Cerebellar cortex (tissue), 1 donor: ENCODE measurements at regions not wholly inside any gene's neighbourhood (a gene's known extent, or its start where the extent isn't known, plus 50 kb on each side); places are given as distances from the start of the nearest gene placed in this dataset.

Source experiments
- DNase-seq: peaks from one replicate; pipeline ENCODE4 v3.0.0-alpha.2; 2015; ENCODE audit warnings: low spot score

- no peak for DNase-seq
Observed at GRCh38 chr12:124411953-124412645, 117.2 kb downstream of the RFLNA start.

- DNase-seq = peak; percentile 45
Observed at GRCh38 chr12:124411281-124411878, 116.5 kb downstream of the RFLNA start.

DNA sequence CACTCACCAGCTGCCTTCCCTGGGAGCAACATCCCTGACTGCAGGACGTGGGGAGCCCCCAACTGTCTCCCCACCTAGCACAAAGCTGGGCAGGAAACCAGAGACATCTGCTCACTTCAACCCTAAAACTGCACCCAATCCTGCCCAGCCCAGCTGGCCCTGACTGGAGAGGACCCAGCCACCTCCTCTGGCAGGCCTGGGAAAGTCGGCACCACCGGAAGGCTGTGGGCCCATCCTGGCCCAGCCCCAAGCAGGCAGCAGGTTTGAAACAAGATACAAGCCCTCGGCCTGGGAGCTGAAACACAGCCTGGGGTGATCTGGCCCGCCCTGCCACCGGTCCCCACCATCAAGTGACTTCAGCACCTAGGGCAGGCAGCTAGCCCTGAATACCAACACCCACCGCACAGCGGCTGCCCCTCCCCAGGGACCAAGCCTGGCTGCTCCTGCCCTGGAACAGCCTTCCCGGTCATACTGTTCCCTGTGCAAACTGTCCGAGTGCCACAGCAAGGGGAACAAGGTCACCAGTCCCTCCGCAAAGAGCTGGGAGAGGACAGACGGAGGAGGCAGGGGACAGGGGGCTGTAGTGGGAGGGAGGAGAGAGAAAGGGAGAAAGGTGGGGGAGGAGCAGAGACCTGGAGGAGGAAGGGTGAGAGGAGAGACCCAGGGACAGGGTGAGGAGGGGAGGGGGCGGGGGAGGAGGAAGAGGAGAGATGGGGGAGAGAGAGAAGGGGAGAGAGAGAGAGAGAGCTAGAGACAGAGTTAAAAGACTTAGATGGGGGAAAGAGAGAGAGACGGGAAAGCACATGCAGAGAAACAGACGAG lies 115.7 kb downstream of the RFLNA start:
- DNase-seq = no peak

GRCh38 chr12:124408822-124409517 lies 114.1 kb downstream of the RFLNA start:
- DNase-seq = no peak

DNA sequence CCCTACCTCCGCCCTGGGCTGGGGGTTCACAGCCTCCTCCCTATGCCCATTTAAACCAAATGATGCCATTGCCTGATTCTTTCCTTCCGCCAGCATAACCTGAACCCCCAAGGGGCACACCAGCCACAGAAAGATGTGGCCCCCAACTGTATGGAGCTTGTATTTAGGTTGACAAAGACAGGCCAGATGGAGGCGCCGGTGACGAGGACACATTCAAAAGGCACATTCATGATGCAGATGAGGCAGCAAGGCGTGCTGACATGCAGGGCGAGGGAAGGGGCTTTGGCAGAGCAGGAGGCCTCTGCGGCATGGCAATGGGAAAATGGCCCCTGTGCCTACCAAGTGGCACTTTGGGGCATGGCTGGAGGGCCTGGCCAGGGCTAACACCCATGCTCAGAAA lies 112.2 kb downstream of the RFLNA start:
- DNase-seq = no peak

GRCh38 chr12:124406043-124406442 lies 111.2 kb downstream of the RFLNA start:
- DNase-seq = no peak

DNA sequence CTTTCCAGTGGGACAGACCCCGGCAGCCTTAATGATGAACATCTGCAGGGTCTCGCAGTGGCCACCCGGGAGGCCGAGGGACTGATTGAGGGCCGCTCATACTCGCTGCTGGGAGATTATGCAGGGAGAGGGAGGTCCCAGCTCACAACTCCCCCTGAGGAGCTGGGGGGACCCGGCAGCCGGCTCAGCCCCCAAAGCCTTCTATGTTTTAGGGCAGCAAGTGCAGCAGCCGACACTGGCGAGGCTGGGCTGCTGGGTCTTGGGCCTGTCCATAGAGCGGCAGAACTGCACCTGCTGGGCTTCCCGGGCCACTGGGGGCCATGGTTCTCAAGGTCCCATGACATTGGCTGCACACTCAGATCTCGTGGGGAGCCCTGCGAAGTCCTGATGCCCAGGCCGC lies 110.7 kb downstream of the RFLNA start:
- DNase-seq = no peak

GRCh38 chr12:124405151-124405550 lies 110.3 kb downstream of the RFLNA start:
- DNase-seq = no peak

- DNase-seq = no peak
Observed at GRCh38 chr12:124404162-124404784, 109.4 kb downstream of the RFLNA start.

DNA sequence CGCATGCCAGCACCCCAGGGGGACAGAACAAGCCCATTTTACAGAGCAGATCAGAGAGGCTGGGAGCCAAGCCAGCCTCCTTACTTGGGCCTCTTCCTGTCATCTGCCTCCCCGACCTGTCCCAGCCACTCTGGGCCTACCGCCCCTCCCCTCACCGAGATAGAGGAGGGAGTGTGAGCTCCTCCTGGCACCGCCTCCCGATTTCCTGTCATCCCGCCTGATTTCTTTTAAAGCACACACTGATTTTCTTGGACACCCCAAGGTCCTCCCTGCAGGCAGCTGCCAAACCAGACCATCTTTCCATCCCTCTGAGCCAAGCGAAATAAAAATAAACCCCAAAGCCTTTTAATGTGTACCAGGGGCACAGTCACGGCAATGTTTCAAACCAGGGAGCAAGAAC lies 108.4 kb downstream of the RFLNA start:
- DNase-seq = peak; percentile 87

GRCh38 chr12:124402248-124403066 lies 107.6 kb downstream of the RFLNA start:
- no peak for DNase-seq

GRCh38 chr12:124401704-124402221 lies 106.9 kb downstream of the RFLNA start:
- no peak for DNase-seq

DNA sequence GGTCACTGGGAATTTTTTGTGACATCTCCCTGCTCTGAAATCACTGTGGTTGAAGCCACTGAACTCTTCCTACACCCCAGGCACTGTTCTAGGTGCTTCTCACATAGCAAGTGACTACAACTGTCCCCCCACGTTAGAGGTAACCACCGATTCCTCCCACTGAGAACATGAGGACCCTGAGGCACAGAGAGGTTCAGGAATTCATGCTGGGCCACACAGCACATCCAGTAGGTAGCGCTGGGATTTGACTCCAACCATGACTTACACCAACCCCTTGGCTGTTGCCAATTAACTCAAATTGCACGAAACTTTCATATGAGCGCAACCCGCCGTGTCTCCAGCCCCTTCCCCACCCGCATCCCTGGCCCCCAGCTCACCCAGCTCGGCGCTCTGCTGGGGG lies 105.2 kb downstream of the RFLNA start:
- no peak for DNase-seq

DNA sequence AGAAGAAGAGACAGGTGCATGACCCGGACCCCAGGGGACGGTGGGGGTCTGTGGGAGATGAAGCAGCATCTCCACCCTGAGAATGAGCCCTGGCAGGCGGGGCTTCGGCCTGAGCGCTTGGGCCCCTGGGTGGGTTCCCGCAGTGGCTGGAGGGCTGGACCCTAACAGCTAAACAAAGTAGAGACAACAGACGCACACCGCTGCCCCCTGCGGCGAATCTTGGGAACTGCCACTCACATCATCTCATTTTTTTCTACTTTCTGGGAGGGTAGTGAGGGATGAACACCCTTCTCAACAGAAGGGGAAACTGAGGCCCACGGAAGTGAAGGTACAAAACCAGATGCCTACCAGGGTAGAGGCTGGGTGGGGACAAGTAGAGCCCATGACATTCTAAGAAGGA lies 104.7 kb downstream of the RFLNA start:
- DNase-seq = no peak

DNA sequence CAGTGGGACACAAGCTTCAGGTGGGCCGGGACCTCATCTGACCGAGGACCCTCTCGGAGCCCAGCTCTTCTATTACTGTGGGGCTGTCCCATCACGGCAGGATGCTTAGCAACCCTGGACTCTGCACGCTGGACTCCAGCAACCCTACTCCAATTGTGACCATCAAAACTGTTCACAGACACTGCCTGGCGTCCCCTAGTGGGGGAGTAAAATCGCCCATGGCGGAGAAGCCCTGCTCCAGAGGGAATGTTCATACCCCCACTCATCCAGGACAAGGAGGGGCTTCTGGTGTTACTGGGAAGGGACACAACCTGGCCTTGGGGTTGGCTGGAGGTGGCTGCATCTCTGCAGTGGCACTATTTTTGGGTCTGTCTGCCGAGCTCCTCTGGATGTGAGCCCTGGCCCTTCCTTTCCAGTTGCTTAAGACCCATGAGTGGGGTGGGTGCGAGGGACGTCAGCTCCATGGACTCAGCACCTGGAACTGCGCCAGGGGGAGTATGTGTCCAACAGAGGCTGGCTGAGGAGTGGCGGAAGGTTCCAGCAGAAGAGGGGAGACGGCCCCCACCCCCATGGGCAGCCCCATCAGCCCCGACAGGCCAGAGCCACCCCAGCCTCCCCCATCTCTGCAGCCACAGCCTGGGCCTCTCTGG lies 103.8 kb downstream of the RFLNA start:
- no peak for DNase-seq

- no peak for DNase-seq
Observed at GRCh38 chr12:124397807-124398577, 103.1 kb downstream of the RFLNA start.

GRCh38 chr12:124397399-124397679 lies 102.4 kb downstream of the RFLNA start:
- no peak for DNase-seq

DNA sequence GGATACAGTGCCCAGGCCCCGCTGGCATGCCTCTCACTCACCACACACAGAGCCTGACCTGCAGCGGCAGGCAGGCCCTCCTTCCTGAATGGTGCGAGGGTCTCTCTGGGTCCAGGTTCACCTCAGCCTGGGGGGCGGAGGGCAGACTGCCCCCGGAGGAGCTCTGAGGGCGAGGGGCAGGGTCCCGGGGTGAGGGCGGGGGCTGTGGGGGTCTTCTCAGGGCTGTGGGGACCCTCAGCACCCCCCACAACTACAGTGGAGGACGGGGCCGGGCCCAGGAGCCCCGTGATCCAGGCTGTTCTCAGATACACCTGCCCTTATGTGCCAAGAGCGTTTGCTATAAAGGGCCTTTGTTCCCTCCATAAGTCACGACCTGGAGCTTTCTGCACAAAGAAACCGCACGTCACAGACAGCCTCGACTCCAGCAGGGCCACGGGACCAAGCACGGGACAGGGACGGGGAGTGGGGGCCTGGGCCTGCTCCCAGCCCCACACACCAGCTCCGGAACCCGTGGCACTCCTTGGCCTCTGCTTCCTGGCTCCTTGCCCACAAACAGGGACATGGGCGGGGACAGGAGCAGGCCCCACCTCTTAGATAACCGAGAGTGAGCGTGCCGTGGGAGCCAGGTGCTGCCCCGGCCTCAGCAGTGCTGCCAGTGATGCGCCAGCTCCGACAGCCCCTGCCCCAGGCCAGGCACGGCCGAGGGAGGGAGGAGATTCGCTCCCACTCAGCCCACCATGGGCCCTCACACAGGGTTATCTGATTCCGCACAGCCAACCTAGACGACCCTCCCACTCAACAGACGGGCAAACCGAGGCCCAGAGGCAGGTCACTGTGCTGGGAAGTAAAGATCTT lies 101.9 kb downstream of the RFLNA start:
- DNase-seq = no peak

DNA sequence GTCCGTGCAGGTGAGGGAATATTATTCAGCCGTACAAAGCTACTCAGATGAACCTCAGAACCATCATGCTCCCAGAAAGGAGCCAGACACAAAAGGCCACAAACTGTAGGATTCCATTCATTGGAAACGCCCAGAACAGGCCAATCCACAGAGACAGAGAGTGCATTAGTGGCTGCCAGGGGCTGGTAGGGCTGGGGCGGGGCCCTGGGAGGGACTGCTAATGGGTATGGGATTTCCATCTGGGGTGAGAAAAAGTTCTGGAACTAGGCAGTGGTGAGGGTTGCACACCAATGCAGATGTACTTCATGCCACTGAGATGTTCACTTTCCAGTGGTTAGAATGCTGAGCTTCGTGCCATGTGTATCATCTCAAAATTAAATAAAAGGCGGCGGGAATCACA lies 101.1 kb downstream of the RFLNA start:
- no peak for DNase-seq
